ENCODE measurements at regions not wholly inside any gene's neighbourhood (a gene's known extent, or its start where the extent isn't known, plus 50 kb on each side); places are given as distances from the start of the nearest gene placed in this dataset.

GRCh38 chr2:30860003-30860725 is 52.9 kb upstream of the CAPN13 start:
- intact Hi-C loops (cut with micrococcal nuclease) = no loop called here
- no peaks in the 10 kb centered on the region for H3K4me1 Mint-ChIP-seq (ENCODE audit: insufficient read depth, unreplicated experiment)
- no peaks in the 10 kb centered on the region for H3K36me3 Mint-ChIP-seq (ENCODE audit: insufficient read depth, unreplicated experiment)
- DNase-seq (ENCODE audit: unreplicated experiment) = no peak
- TF ChIP-seq CTCF (IDR thresholded peaks at IDR 0.05; ENCODE audit: unreplicated experiment) = no peak
- peaks cover 7% of the 10 kb centered on the region for H3K9me3 Mint-ChIP-seq (ENCODE audit: unreplicated experiment)
- H3K27me3 Mint-ChIP-seq (ENCODE audit: insufficient read depth, unreplicated experiment) = peaks cover 7% of the 10 kb centered on the region
- ChIA-PET CTCF (interaction anchor here (2.7 kb wide), 1 partner anchor 310 kb away, joined by 18 read pairs; no protein-coding TSS in a partner anchor), POLR2A (no interaction called here)
- H3K4me3 Mint-ChIP-seq (ENCODE audit: unreplicated experiment) = no peak overlapping the region
- no peak overlapping the region for H3K27ac Mint-ChIP-seq (ENCODE audit: low read depth, unreplicated experiment)
- no TSS peak for BruUV-seq (replicated peaks)

Data from MCF 10A (cell line).